ENCODE measurements at regions not wholly inside any gene's neighbourhood (a gene's known extent, or its start where the extent isn't known, plus 50 kb on each side); places are given as distances from the start of the nearest gene placed in this dataset.

GRCh38 chr7:152564656-152565250 is 111.2 kb downstream of the XRCC2 start:
- Histone ChIP-seq H4K20me1 (ENCODE audit: insufficient read depth) (no peaks in the 10 kb centered on the region), H3K9me2 (no peaks in the 10 kb centered on the region), H3K9ac (no peak overlapping the region), H3K4me1 (ENCODE audit: control insufficient read depth in 1 of 2, insufficient read depth in 2 of 2, low read depth in 1 of 2, low read length in 1 of 2) (no peaks in the 10 kb centered on the region), H3K4me2 (no peak overlapping the region), H3K27me3 (ENCODE audit: insufficient read depth) (no peaks in the 10 kb centered on the region), H3K27ac (ENCODE audit: low read depth in 2 of 2, low read length in 1 of 2) (no peak overlapping the region), H3F3A (replicated peaks; ENCODE audit: insufficient read depth) (no peaks in the 10 kb centered on the region), H2AFZ (ENCODE audit: low read depth) (no peak overlapping the region), H3K79me2 (ENCODE audit: insufficient read depth) (no peaks in the 10 kb centered on the region), H3K4me3 (ENCODE audit: low read depth in 2 of 2, low read length in 1 of 2) (no peak overlapping the region), H3K36me3 (replicated peaks in 1 of 2; ENCODE audit: control insufficient read depth in 1 of 2, insufficient read depth in 2 of 2, low read length in 1 of 2) (no peaks in the 10 kb centered on the region), H3K9me3 (no peaks in the 10 kb centered on the region)
- TF ChIP-seq MAX (IDR thresholded peaks at IDR 0.05; ENCODE audit: low read depth) (no peak), MEF2A (IDR thresholded peaks at IDR 0.05; ENCODE audit: borderline replicate concordance, low read depth) (no peak), NRF1 (IDR thresholded peaks at IDR 0.05; ENCODE audit: low read depth, low read length) (no peak), EZH2phosphoT487 (IDR thresholded peaks at IDR 0.05; ENCODE audit: borderline replicate concordance, low read depth) (no peak), GATA2 (CRISPR knock-in tag; IDR thresholded peaks at IDR 0.05) (no peak), RAD21 (IDR thresholded peaks at IDR 0.05; ENCODE audit: low read length) (no peak), SIN3A (IDR thresholded peaks at IDR 0.05; ENCODE audit: borderline replicate concordance, low read depth, low read length) (no peak), USF1 (IDR thresholded peaks at IDR 0.05; ENCODE audit: borderline replicate concordance, low read depth) (no peak), POLR2AphosphoS5 (IDR thresholded peaks at IDR 0.05; ENCODE audit: low read depth, low read length) (no peak), YY1 (IDR thresholded peaks at IDR 0.05; ENCODE audit: low read depth) (no peak), FOSL2 (IDR thresholded peaks at IDR 0.05; ENCODE audit: borderline replicate concordance, low read depth) (no peak), FOXM1 (IDR thresholded peaks at IDR 0.05; ENCODE audit: low read depth) (no peak), RCOR1 (IDR thresholded peaks at IDR 0.05; ENCODE audit: low read length) (no peak), NFIC (IDR thresholded peaks at IDR 0.05; ENCODE audit: borderline replicate concordance) (no peak), EP300 (IDR thresholded peaks at IDR 0.05; ENCODE audit: borderline replicate concordance in 1 of 2, low read depth in 1 of 2, low read length in 1 of 2) (no peak), GABPA (IDR thresholded peaks at IDR 0.05; ENCODE audit: low read depth) (no peak)
- TF ChIP-seq, protein P1, sequence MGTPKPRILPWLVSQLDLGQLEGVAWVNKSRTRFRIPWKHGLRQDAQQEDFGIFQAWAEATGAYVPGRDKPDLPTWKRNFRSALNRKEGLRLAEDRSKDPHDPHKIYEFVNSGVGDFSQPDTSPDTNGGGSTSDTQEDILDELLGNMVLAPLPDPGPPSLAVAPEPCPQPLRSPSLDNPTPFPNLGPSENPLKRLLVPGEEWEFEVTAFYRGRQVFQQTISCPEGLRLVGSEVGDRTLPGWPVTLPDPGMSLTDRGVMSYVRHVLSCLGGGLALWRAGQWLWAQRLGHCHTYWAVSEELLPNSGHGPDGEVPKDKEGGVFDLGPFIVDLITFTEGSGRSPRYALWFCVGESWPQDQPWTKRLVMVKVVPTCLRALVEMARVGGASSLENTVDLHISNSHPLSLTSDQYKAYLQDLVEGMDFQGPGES (IDR thresholded peaks at IDR 0.05; ENCODE audit: low read depth, low read length), result no peak
- TF ChIP-seq, protein P2, sequence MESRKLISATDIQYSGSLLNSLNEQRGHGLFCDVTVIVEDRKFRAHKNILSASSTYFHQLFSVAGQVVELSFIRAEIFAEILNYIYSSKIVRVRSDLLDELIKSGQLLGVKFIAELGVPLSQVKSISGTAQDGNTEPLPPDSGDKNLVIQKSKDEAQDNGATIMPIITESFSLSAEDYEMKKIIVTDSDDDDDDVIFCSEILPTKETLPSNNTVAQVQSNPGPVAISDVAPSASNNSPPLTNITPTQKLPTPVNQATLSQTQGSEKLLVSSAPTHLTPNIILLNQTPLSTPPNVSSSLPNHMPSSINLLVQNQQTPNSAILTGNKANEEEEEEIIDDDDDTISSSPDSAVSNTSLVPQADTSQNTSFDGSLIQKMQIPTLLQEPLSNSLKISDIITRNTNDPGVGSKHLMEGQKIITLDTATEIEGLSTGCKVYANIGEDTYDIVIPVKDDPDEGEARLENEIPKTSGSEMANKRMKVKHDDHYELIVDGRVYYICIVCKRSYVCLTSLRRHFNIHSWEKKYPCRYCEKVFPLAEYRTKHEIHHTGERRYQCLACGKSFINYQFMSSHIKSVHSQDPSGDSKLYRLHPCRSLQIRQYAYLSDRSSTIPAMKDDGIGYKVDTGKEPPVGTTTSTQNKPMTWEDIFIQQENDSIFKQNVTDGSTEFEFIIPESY (IDR thresholded peaks at IDR 0.05; ENCODE audit: borderline replicate concordance, low read depth), result no peak
- TF ChIP-seq, protein P3, sequence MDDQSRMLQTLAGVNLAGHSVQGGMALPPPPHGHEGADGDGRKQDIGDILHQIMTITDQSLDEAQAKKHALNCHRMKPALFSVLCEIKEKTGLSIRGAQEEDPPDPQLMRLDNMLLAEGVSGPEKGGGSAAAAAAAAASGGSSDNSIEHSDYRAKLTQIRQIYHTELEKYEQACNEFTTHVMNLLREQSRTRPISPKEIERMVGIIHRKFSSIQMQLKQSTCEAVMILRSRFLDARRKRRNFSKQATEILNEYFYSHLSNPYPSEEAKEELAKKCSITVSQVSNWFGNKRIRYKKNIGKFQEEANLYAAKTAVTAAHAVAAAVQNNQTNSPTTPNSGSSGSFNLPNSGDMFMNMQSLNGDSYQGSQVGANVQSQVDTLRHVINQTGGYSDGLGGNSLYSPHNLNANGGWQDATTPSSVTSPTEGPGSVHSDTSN (IDR thresholded peaks at IDR 0.05), result no peak
- TF ChIP-seq, protein P4, sequence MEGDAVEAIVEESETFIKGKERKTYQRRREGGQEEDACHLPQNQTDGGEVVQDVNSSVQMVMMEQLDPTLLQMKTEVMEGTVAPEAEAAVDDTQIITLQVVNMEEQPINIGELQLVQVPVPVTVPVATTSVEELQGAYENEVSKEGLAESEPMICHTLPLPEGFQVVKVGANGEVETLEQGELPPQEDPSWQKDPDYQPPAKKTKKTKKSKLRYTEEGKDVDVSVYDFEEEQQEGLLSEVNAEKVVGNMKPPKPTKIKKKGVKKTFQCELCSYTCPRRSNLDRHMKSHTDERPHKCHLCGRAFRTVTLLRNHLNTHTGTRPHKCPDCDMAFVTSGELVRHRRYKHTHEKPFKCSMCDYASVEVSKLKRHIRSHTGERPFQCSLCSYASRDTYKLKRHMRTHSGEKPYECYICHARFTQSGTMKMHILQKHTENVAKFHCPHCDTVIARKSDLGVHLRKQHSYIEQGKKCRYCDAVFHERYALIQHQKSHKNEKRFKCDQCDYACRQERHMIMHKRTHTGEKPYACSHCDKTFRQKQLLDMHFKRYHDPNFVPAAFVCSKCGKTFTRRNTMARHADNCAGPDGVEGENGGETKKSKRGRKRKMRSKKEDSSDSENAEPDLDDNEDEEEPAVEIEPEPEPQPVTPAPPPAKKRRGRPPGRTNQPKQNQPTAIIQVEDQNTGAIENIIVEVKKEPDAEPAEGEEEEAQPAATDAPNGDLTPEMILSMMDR (IDR thresholded peaks at IDR 0.05), result no peak
- CTCF ChIA-PET, result no interaction called here
- POLR2A ChIA-PET, result no interaction called here
- 65% methylated on average over 8 of the region's 8 CpGs for WGBS (ENCODE audit: low lambda C conversion rate)
- no peak for DNase-seq

Measured in SK-N-SH (cell line).